ENCODE measurements at regions not wholly inside any gene's neighbourhood (a gene's known extent, or its start where the extent isn't known, plus 50 kb on each side); places are given as distances from the start of the nearest gene placed in this dataset.
"Not testable (repeated sequence)": the region's sequence is repeated elsewhere in the genome, so short reads cannot be mapped to it uniquely, and the experiment has no call there.

DNA sequence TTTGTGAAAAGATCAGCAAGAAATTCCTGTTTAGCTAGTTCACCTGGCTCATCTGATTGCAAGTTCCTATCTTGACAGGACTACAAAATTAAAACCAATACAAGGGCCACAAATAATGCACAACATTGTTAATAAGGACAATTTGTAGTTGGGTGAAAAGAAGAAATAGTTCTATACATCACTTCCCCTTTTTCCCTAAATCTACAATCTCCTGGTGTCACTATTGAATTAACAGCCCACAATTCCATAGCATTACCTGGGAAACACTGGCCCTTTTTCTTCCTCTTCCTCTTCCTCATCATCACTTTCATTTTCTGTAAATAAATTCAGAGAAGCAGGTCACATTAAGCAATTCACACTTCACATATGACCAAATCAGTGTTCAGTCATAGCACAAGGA, 366.9 kb downstream of the FAM72C start:
- Histone ChIP-seq H3K36me3 (no peaks in the 10 kb centered on the region), H3K9me3 (no peaks in the 10 kb centered on the region), H3K4me1 (no peaks in the 10 kb centered on the region), H3K27ac (no peak overlapping the region), H3K4me3 (no peak overlapping the region), H3K27me3 (no peaks in the 10 kb centered on the region)
- DNase-seq: no peak
- TF ChIP-seq, protein P1, sequence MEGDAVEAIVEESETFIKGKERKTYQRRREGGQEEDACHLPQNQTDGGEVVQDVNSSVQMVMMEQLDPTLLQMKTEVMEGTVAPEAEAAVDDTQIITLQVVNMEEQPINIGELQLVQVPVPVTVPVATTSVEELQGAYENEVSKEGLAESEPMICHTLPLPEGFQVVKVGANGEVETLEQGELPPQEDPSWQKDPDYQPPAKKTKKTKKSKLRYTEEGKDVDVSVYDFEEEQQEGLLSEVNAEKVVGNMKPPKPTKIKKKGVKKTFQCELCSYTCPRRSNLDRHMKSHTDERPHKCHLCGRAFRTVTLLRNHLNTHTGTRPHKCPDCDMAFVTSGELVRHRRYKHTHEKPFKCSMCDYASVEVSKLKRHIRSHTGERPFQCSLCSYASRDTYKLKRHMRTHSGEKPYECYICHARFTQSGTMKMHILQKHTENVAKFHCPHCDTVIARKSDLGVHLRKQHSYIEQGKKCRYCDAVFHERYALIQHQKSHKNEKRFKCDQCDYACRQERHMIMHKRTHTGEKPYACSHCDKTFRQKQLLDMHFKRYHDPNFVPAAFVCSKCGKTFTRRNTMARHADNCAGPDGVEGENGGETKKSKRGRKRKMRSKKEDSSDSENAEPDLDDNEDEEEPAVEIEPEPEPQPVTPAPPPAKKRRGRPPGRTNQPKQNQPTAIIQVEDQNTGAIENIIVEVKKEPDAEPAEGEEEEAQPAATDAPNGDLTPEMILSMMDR (IDR thresholded peaks at IDR 0.05): no peak
- intact Hi-C loops (cut with DNase I): no loop called here
- no peak for ATAC-seq

DNA sequence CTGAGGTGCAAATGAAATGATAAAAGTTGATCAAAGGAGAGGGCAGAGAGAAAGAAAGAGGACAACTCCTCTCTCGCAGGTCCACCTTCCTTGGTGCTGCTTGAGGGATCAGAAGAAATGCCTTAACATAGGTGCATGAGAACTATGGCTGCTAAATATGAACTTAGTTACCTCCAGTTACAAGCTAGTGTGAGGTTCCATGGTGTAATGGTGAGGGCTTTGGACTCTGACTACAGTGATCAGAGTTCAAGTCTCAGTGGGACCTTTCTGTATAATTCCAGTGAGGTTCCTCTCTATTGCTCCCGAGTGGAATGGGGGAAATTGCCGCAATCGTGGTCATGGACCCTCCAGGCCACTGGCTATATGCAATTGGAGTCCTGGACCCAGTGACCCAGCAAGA, 387.3 kb downstream of the FAM72C start:
- ATAC-seq: no peak
- Histone ChIP-seq H3K4me1 (no peaks in the 10 kb centered on the region), H3K27ac (no peak overlapping the region), H3K4me3 (no peak overlapping the region), H3K27me3 (no peaks in the 10 kb centered on the region), H3K9me3 (no peaks in the 10 kb centered on the region), H3K36me3 (no peaks in the 10 kb centered on the region)
- intact Hi-C loops (cut with DNase I): no loop called here
- TF ChIP-seq, protein P1 (IDR thresholded peaks at IDR 0.05): no peak
- no peak for DNase-seq

DNA sequence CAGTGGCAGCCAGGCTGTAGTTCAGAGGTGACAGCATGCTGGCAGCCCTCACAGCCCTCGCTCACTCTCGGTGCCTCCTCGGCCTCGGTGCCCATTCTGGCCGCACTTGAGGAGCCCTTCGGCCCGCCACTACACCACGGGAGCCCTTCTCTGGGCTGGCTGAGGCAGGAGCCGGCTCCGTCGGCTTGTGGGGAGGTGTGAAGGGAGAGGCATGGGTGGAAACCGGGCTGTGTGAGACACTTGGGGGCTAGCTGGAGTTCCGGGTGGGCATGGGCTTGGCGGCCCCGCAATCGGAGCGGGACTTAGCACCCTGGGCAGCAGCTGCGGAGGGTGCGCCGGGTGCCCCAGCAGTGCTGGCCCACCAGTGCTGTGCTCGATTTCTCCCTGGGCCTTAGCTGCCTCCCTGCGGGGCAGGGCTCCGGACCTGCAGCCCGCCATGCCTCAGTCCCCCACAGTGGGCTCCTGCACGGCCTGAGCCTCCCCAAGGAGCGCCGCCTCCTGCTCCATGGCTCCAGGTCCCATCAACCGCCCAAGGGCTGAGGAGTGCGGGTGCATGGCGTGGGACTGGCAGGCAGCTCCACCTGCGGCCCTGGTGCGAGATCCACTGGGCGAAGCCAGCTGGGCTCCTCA, 396.8 kb downstream of the FAM72C start:
- DNase-seq (no peak), ATAC-seq (no peak)
- H3K4me1 ChIP-seq: no peaks in the 10 kb centered on the region
- no peak overlapping the region for H3K4me3 ChIP-seq
- H3K27ac ChIP-seq: no peak overlapping the region
- no peaks in the 10 kb centered on the region for H3K9me3 ChIP-seq
- no peaks in the 10 kb centered on the region for H3K27me3 ChIP-seq
- intact Hi-C loops (cut with DNase I): no loop called here
- TF ChIP-seq, protein P1 (IDR thresholded peaks at IDR 0.05): no peak
- H3K36me3 ChIP-seq: no peaks in the 10 kb centered on the region

DNA sequence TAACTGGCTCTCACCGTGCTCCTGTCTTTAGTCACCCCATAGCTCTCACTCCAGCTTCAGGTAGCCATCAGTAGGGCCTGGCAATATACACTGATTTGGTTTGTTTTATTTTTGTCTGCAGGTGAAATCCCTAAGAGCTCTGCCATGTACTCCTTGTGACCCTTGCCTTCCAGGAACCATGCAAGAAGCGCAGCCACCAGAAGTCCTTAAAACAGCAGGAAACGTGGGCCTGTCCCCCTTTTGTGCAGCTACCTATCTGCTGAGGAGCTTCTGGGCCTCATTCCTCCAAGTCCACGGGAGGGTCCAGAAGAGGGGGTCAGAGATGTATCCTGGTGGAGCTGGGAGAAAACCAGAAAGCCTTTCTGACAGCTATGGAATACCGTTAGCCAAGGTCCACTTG, 399.1 kb downstream of the FAM72C start:
- DNase-seq: not testable (repeated sequence)

DNA sequence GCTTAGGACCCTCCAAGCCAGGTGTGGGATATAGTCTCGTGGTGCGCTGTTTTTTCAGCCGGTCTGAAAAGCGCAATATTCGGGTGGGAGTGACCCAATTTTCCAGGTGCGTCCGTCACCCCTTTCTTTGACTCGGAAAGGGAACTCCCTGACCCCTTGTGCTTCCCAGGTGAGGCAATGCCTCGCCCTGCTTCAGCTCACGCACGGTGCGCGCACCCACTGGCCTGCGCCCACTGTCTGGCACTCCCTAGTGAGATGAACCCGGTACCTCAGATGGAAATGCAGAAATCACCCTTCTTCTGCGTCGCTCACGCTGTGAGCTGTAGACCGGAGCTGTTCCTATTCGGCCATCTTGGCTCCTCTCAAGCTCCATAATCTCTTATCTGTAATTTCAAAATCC, 408.0 kb downstream of the FAM72C start:
- H3K4me1 ChIP-seq; H3K27ac ChIP-seq; H3K4me3 ChIP-seq; H3K27me3 ChIP-seq; ATAC-seq; DNase-seq; intact Hi-C loops (cut with DNase I); H3K36me3 ChIP-seq; H3K9me3 ChIP-seq: not testable (repeated sequence)

More for the DNA sequence above, 399.1 kb downstream of the FAM72C start:
- H3K27ac ChIP-seq; ATAC-seq; H3K27me3 ChIP-seq; H3K4me1 ChIP-seq; H3K4me3 ChIP-seq; H3K36me3 ChIP-seq; H3K9me3 ChIP-seq; intact Hi-C loops (cut with DNase I): not testable (repeated sequence)

DNA sequence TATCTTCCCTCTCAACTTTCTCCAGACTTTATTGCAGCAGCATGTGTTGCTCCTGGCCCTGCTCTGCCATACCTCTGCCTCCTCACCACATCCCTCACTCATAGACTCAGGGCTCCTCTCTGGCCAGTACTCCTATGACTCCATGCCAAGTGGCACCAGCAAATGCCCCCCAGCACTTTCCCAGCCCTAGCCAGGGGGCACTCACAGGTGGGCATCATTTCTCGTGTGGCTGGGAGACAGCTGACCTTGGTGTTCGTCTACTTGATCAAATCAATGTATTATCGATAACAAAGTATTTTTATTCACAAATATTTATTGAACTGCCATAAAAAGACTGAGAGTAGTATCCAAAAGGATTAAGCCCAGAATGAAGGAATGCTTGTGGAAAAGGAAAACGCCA, 418.2 kb downstream of the FAM72C start:
- no peak overlapping the region for H3K4me3 ChIP-seq
- H3K36me3 ChIP-seq: no peaks in the 10 kb centered on the region
- H3K27ac ChIP-seq: no peak overlapping the region
- ATAC-seq (no peak), DNase-seq (no peak)
- H3K4me1 ChIP-seq: no peaks in the 10 kb centered on the region
- intact Hi-C loops (cut with DNase I): no loop called here
- no peaks in the 10 kb centered on the region for H3K9me3 ChIP-seq
- no peaks in the 10 kb centered on the region for H3K27me3 ChIP-seq
- TF ChIP-seq, protein P1 (IDR thresholded peaks at IDR 0.05): no peak

DNA sequence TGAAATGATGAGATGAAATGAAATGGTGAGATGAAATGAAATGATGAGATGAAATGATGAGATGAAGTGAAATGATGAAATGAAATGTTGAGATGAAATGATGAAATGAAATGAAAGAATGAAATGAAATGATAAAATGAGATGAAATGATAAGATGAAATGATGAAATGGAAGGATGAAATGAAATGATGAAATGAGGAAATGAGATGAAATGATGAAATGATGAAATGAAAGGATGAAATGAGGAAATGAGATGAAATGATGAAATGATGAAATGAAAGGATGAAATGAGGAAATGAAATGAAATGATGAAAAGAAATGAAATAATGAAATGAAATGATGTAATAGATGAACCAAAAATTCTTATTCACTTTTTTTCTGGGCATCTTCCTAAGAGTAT, 467.1 kb downstream of the FAM72C start:
- H3K27ac ChIP-seq; intact Hi-C loops (cut with DNase I); H3K4me3 ChIP-seq; H3K27me3 ChIP-seq; DNase-seq; ATAC-seq; H3K4me1 ChIP-seq; H3K36me3 ChIP-seq; H3K9me3 ChIP-seq: not testable (repeated sequence)

DNA sequence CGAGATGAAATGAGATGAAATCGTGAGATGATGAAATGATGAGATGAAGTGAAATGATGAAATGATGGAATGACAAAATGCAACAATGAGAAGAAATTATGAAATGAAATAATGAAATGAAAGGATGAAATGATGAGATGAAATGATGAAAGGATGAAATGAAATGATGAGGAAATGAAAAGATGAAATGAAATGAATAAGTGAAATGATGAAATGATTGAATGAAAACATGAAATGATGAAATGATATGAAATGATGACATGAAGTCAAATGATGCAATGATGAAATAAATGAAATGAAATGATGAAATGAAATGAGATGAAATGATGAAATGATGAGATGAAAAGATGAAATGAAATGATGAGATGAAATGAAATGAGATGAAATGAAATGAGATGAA, 467.7 kb downstream of the FAM72C start:
- H3K9me3 ChIP-seq; DNase-seq; H3K27me3 ChIP-seq; H3K36me3 ChIP-seq; H3K4me3 ChIP-seq; H3K27ac ChIP-seq; intact Hi-C loops (cut with DNase I); ATAC-seq; H3K4me1 ChIP-seq: not testable (repeated sequence)

DNA sequence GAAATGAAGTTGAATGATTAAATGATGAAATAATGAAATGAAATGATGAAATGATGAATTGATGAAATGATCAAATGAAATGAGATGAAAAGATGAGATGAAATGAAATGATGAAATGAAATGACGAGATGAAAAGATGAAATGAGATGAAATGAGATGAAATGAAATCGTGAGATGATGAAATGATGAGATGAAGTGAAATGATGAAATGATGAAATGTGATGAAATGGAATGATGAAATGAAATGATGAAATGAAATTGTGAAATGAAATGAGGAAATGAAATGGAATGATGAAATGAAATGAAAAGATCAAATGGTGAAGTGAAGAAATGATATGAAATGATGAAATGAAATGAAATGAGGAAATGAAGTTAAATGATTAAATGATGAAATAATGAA, 468.7 kb downstream of the FAM72C start:
- ATAC-seq; H3K27ac ChIP-seq; H3K27me3 ChIP-seq; H3K9me3 ChIP-seq; H3K4me3 ChIP-seq; H3K4me1 ChIP-seq; intact Hi-C loops (cut with DNase I); H3K36me3 ChIP-seq; DNase-seq: not testable (repeated sequence)

DNA sequence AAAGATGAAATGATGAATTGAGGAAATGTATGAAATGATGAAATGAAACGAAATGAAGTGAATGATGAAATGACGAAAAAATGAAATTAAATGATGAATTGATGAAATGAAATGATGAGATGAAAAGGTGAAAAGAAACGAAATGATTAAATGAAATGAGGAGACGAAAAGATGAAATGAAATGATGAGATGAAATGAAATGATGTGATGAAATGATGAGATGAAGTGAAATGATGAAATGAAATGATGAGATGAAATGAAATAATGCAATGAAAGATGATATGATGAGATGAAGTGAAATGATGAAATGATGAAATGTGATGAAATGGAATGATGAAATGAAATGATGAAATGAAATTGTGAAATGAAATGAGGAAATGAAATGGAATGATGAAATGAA, 469.7 kb downstream of the FAM72C start:
- H3K27me3 ChIP-seq; H3K4me3 ChIP-seq; DNase-seq; ATAC-seq; H3K27ac ChIP-seq; H3K4me1 ChIP-seq; H3K36me3 ChIP-seq; H3K9me3 ChIP-seq; intact Hi-C loops (cut with DNase I): not testable (repeated sequence)

Data from upper lobe of right lung (tissue), 1 donor.